Muscle layer of duodenum (tissue), 2 donors: ENCODE measurements at regions not wholly inside any gene's neighbourhood (a gene's known extent, or its start where the extent isn't known, plus 50 kb on each side); places are given as distances from the start of the nearest gene placed in this dataset.
"Not testable (repeated sequence)": the region's sequence is repeated elsewhere in the genome, so short reads cannot be mapped to it uniquely, and the experiment has no call there.

Experiments
- H3K27ac ChIP-seq: one replicate; pipeline ENCODE4 v1.7.0; 2013; ENCODE audit warnings: mild to moderate bottlenecking, low read length
- H3K27me3 ChIP-seq: one replicate; pipeline ENCODE4 v1.7.0; 2013; ENCODE audit warnings: low read depth, mild to moderate bottlenecking, control low read depth, low read length
- H3K36me3 ChIP-seq, 2 donors: one replicate each; pipeline ENCODE4 v1.7.0; 2013; ENCODE audit warnings: low read length in 2 of 2, control low read depth in 1 of 2, mild to moderate bottlenecking in 1 of 2; ENCODE audit not compliant: insufficient read depth in 2 of 2, control insufficient read depth in 1 of 2
- H3K4me1 ChIP-seq, 2 donors: one replicate each; pipeline ENCODE4 v1.7.0; 2013; ENCODE audit warnings: low read length in 2 of 2, mild to moderate bottlenecking in 2 of 2, control low read depth in 1 of 2, moderate library complexity in 1 of 2; ENCODE audit not compliant: insufficient read depth in 2 of 2, control insufficient read depth in 1 of 2
- H3K4me3 ChIP-seq, 2 donors: one replicate each; pipeline ENCODE4 v1.7.0; 2013; ENCODE audit warnings: low read length in 2 of 2, low read depth in 1 of 2, mild to moderate bottlenecking in 1 of 2
- H3K9me3 ChIP-seq, 2 donors: one replicate each; pipeline ENCODE4 v1.7.0; 2013; ENCODE audit warnings: low read length in 2 of 2, control low read depth in 1 of 2, mild to moderate bottlenecking in 1 of 2; ENCODE audit not compliant: control insufficient read depth in 1 of 2
- donor health status: healthy.

DNA sequence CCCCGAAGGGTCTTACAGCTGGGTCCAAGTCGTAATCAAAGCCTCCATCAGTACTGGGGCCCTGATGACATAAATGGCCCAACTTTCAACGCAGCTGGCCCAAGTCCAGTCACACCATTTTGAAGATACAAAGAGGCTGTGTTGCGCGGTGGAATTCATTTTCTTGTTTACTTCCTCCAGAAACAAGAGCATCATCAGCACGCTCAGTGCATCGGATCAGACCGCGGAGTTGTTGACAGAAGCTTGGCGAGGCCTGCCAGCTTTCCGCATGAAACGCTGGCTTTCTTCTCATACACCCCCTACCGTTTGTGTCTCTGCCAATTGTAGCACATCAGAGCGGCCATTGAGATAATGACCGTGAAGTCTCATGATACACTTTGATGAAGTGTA lies 101.7 kb upstream of the SPATA31D4 start:
- Histone ChIP-seq H3K27ac (peak overlapping the region; percentile 40), H3K9me3 (no peaks in the 10 kb centered on the region), H3K27me3 (no peaks in the 10 kb centered on the region), H3K4me3 (peak overlapping the region in 1 of 2 donors; percentile 25), H3K36me3 (no peaks in the 10 kb centered on the region), H3K4me1 (peaks cover 0 to 24% of the 10 kb centered on the region in 2 donors)

DNA sequence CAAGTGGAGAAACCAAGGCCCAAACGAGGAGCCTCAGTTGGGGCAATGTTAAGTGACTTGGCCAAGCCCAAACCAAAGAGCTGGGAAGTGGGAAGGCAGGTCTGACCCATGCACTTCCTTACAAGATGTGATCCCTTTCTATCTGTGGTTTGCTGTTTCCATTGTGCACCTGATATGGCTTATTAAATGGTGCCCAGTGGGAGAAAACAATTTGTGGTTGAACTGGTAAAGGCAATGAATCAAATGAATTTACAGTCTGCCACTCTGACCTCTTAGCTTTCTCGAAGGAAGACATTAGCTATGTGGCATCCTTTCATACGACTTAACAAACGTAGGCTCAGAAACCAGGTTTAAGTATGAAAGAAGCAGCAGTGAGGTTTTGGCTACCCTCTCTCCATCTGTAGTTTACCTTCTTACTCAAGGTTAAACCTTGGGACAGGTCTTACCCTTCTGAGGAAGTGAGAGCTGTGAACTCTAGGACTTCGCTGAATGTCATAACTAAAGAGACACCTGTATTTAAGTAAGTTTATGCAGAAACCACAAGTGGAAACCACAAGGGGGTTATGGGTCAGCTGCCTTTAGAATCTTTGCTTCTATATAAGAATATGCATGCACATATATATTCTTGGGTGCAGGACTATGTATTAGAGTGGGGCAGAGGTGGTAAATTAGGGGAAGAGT lies 100.5 kb upstream of the SPATA31D4 start:
- H3K27me3 ChIP-seq = no peaks in the 10 kb centered on the region
- no peak overlapping the region for H3K4me3 ChIP-seq
- H3K27ac ChIP-seq = no peak overlapping the region

DNA sequence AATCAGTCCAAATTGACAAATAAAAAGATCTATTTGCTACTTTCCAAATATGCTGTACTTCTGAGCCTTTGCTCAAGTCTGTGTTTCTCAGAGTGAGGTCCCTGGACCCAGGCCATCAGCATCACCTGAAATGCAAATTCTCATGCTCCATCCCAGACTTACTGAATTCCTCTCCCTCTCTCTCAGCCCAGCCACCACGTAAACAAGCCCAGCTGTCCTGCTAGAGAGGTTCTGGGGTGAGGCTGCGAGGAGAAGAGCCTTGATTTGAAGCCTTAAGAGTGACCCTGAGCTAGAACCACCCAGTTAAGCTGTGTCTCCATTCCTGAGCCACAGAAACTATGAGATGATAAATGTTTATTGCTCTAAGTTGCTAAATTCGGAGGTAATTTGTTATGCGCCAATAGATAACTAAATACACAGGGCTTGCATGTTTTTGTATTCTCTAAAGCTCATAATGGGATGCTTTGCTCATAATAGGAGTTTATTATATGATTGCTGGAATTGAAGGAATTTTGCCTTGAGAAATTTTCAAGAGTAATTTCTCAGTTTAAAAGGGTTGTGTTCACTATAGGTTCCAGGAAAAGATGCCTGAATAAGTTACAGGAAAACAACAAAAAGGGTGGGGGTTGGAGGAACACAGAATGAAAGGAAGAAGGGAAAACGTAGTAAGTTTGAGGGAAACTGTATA lies 98.9 kb upstream of the SPATA31D4 start:
- Histone ChIP-seq H3K36me3 (no peaks in the 10 kb centered on the region), H3K4me3 (no peak overlapping the region), H3K27ac (peak overlapping the region; percentile 73), H3K4me1 (peaks cover 0 to 27% of the 10 kb centered on the region in 2 donors), H3K9me3 (no peaks in the 10 kb centered on the region), H3K27me3 (no peaks in the 10 kb centered on the region)

More for the DNA sequence above, 100.5 kb upstream of the SPATA31D4 start:
- Histone ChIP-seq H3K36me3 (no peaks in the 10 kb centered on the region), H3K4me1 (peaks cover 0 to 27% of the 10 kb centered on the region in 2 donors), H3K9me3 (no peaks in the 10 kb centered on the region)

DNA sequence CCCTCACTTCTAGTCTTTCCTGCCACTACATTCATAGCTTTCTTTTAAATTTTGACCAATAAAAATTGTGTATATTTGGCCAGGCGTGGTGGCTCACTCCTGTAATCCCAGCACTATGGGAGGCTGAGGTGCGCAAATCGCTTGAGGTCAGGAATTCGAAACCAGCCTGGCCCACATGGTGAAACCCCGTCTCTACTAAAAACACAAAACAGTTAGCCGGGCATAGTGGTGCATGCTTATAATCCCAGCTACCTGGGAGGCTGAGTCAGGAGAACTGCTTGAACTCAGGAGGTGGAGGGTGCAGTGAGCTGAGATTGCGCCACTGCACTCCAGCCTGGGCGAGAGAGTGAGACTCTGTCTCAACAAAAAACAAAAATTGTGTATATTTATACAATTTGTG lies 97.8 kb upstream of the SPATA31D4 start:
- H3K27me3 ChIP-seq, H3K36me3 ChIP-seq, H3K9me3 ChIP-seq, H3K4me3 ChIP-seq, H3K27ac ChIP-seq: not testable (repeated sequence)
- H3K4me1 ChIP-seq = peaks cover 0 to 22% of the 10 kb centered on the region in 2 donors

DNA sequence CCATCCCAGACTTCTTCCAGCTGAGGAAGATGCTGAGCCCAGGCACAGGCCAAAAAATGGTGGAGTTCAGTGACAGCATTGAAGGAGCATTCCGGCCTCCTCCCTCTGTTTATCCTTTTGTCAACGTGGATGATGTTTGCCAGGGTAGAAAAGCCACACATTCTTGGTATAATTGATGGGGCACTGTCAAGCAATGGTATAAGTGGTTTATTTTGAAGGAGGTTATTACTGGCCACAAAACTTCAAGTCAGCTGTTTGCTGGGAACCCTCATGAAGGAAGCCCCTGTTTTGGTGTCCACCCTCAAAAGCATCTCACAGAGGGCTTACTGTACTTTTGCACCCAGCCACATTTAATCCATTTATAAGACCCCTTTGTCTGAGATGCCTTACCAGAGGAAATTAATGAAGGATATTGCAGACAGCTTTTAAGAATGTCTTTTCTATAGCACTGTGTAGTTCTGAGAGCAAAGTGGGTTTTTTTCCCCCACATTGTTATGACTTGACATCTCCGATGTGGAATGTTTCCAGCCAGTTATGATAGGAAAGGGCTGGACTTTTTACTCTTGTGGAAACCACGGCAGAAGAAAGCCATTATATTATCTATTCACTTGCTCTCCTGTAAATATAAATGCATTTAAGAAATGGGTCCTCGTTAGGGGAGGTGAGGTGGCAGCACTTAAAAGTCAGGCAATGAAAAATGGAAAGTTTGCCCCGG lies 95.5 kb upstream of the SPATA31D4 start:
- H3K4me1 ChIP-seq = peaks cover 0 to 17% of the 10 kb centered on the region in 2 donors
- H3K4me3 ChIP-seq = no peak overlapping the region
- H3K27ac ChIP-seq = peak overlapping the region; percentile 71
- H3K27me3 ChIP-seq = no peaks in the 10 kb centered on the region
- no peaks in the 10 kb centered on the region for H3K9me3 ChIP-seq
- H3K36me3 ChIP-seq = no peaks in the 10 kb centered on the region

DNA sequence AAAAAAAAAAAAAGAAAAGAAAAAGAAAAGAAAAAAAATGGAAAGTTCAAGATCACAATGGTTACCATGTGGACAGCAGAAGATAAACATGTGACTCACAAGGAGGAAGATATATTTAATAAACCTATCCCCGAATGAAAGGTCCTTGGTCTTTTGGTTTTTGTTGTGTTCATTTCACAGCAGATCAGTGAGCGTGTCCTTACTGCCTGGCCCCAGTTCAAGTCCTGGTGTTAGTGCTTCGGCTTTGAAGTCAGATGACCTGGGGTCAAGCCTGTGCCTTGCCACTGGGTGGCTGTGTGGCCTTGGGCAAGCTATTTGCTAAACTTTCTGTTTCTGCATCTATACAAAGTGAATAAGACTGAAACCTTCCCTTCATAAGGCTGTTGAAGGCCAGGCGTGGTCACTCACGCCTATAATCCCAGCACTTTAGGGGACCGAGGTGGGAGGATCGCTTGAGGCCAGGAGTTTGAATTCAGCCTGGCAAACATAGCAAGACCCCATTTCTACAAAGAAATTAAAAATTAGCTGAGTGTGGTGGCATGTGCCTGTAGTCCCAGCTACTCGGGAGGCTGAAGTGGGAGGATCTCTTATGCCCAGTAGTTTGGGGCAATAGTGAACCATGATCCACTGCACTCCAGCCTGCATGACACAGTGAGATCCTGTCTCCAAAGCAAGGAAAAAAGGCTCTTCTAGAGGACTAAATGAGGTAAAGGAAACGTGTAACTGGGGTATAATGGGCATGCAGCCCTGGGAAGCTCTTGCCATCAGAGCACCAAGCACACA lies 94.5 kb upstream of the SPATA31D4 start:
- H3K4me3 ChIP-seq = no peak overlapping the region

DNA sequence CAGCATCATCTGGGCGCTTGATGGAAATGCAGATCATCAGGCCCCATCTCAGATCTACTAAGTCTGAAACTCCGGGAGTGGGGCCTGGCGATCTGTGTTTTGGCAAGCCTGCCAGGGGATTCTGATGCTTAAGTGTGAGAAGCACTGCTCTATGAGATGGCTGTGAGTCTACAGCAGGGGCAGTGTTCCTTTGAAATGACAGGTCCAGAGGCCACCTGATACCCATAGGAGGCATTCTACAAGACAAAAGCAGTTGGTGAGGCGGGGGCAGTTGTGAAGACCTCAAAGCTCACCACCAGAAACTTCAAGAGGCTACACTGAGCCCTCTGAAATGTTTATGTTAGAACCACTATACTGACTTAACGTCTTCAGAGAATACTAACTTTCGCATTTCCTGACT lies 86.9 kb upstream of the SPATA31D4 start:
- H3K4me3 ChIP-seq = no peak overlapping the region
- H3K27me3 ChIP-seq = no peaks in the 10 kb centered on the region
- no peak overlapping the region for H3K27ac ChIP-seq
- H3K9me3 ChIP-seq = no peaks in the 10 kb centered on the region
- no peaks in the 10 kb centered on the region for H3K4me1 ChIP-seq
- no peaks in the 10 kb centered on the region for H3K36me3 ChIP-seq

More for the DNA sequence above, 94.5 kb upstream of the SPATA31D4 start:
- H3K4me1 ChIP-seq = peaks cover 0 to 8% of the 10 kb centered on the region in 2 donors
- no peaks in the 10 kb centered on the region for H3K9me3 ChIP-seq
- H3K27me3 ChIP-seq = no peaks in the 10 kb centered on the region
- H3K36me3 ChIP-seq = no peaks in the 10 kb centered on the region
- peak overlapping the region; percentile 71 for H3K27ac ChIP-seq

DNA sequence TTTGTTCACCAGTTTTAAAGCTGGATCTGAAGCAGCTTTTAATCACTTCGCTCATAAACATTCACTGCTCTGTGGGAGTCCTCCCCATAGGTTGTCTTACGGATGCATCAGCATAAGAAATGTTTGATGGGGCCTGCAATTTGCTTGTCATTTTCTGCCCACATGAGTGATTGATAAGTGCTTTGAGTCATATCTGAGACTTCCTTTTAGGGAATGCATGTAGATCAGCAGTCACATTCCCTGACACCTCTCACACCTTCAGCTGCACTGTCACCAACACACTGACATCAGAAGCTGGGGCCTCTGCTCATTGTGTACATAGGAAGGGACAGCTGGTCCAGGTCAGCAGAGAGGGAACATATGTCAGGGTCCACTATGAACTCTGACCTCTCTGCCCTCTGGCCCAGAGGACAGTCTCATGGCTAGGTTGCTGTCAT lies 84.1 kb upstream of the SPATA31D4 start:
- H3K27ac ChIP-seq = no peak overlapping the region
- H3K4me1 ChIP-seq = no peaks in the 10 kb centered on the region
- H3K9me3 ChIP-seq = no peaks in the 10 kb centered on the region

DNA sequence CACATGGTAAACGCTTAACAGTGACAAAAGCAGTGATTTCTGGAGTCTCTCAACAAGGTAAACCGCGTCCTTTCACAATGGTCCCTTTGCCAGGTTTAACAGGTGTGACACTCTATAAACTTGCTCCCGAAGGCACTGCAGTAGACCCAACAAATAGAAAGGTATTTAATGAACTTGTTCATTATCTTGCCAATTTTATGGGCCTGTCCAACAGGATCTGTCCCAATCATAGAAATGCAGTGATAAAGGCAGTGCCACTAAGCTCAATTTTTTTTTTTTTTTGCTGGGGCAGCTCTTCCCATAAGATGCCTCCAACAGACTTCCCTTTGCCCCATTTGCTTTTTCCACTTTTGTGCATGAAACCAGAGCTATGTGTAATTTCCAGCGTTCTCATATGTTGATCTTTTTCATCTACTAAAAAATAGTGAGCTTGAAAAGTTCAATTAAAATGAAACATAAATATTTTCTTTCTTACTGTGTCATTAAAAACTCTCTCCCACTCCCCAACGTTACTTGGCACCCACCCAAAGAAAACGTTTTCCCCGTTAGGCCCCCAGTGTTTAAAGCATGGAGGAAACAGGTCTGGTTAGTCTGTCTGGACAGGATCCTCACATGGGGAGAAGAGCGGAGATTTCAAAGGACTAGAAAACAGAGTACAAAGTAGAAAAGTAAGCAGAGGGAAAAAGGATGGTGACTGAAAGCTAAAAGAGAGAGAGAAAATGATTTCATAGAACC lies 80.9 kb upstream of the SPATA31D4 start:
- H3K4me1 ChIP-seq = no peaks in the 10 kb centered on the region
- no peaks in the 10 kb centered on the region for H3K27me3 ChIP-seq
- no peak overlapping the region for H3K27ac ChIP-seq

More for the DNA sequence above, 84.1 kb upstream of the SPATA31D4 start:
- Histone ChIP-seq H3K4me3 (no peak overlapping the region), H3K27me3 (no peaks in the 10 kb centered on the region), H3K36me3 (no peaks in the 10 kb centered on the region)

DNA sequence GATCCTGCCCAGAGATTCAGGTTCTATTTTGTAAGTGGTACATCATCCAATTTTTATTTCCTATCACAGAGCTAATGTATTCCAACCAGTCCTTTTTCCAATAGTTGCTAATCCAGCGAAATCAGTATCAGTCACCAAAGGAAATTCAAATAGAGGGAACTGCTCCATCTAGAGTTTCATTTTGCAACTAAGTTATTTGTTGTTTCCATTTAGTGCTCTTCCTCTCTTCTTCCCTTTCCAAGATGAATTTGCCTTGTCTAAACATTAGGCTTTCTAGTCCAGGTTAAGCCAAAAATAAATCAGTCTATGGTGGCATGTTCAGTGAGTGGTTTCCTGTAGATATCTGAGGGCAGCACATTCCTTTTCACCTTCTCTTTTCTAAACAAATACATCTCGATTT lies 79.8 kb upstream of the SPATA31D4 start:
- no peak overlapping the region for H3K4me3 ChIP-seq
- no peak overlapping the region for H3K27ac ChIP-seq
- H3K9me3 ChIP-seq = no peaks in the 10 kb centered on the region
- no peaks in the 10 kb centered on the region for H3K4me1 ChIP-seq
- H3K36me3 ChIP-seq = no peaks in the 10 kb centered on the region
- H3K27me3 ChIP-seq = no peaks in the 10 kb centered on the region

More for the DNA sequence above, 80.9 kb upstream of the SPATA31D4 start:
- H3K9me3 ChIP-seq = no peaks in the 10 kb centered on the region
- no peak overlapping the region for H3K4me3 ChIP-seq
- H3K36me3 ChIP-seq = no peaks in the 10 kb centered on the region
